ENCODE measurements at regions not wholly inside any gene's neighbourhood (a gene's known extent, or its start where the extent isn't known, plus 50 kb on each side); places are given as distances from the start of the nearest gene placed in this dataset.

DNA sequence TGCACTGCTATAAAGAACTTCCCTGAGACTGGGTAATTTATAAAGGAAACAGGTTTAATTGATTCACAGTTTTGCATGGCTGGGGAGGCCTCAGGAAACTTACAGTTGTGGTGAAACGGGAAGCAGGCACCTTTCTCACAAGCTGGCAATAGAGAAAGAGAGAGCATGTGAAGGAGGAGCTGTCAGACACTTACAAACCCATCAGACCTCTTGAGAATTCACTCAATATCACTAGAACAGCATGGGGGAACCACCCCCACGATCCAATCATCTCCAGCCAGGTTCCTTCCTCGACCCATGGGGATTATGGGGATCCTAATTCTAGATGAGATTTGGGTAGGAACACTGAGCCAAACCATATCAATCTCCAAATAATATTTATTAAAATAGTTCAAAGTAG, 729.2 kb upstream of the DDX18 start:
- TF ChIP-seq CTCF (IDR thresholded peaks at IDR 0.05; ENCODE audit: low read depth, low read length), result no peak
- TF ChIP-seq EZH2phosphoT487 (IDR thresholded peaks at IDR 0.05; ENCODE audit: low read depth), result no peak

Measured in OCI-LY3 (cell line).